Spleen (tissue), 11 donors: ENCODE measurements at regions not wholly inside any gene's neighbourhood (a gene's known extent, or its start where the extent isn't known, plus 50 kb on each side); places are given as distances from the start of the nearest gene placed in this dataset.

Source experiments
- DNase-seq: peaks from one replicate; pipeline ENCODE4 v3.0.0-alpha.2; 2020
- H3K27ac ChIP-seq, 8 donors: fragments of 200-600 bp; sonication (generic) in 7 of 8; 1 replicate in 4 of 8; 2 replicates in 4 of 8; pipeline versions ENCODE4 v1.5.0 to v1.8.0; 2016 to 2021; ENCODE audit warnings: inconsistent platforms in 4 of 8, mild to moderate bottlenecking in 4 of 8, moderate library complexity in 1 of 8
- H3K27me3 ChIP-seq, 7 donors: fragments of 200-600 bp; sonication (generic) in 6 of 7; replicated peaks in 1 of 7; 1 replicate in 4 of 7; 2 replicates in 3 of 7; pipeline versions ENCODE4 v1.5.0 to v1.8.0; 2016 to 2021; ENCODE audit warnings: inconsistent platforms in 3 of 7, mild to moderate bottlenecking in 1 of 7
- H3K36me3 ChIP-seq, 6 donors: fragments of 200-600 bp; sonication (generic) in 5 of 6; 1 replicate in 4 of 6; 2 replicates in 2 of 6; pipeline versions ENCODE4 v1.5.0 to v1.8.0; 2016 to 2021; ENCODE audit warnings: inconsistent platforms in 2 of 6
- H3K4me1 ChIP-seq, 6 donors: fragments of 200-600 bp; sonication (generic) in 5 of 6; 1 replicate in 3 of 6; 2 replicates in 3 of 6; pipeline versions ENCODE4 v1.5.0 to v1.8.0; 2016 to 2021; ENCODE audit warnings: inconsistent platforms in 3 of 6
- H3K4me3 ChIP-seq, 8 donors: fragments of 200-600 bp; sonication (generic) in 7 of 8; 1 replicate in 4 of 8; 2 replicates in 4 of 8; pipeline versions ENCODE4 v1.5.0 to v1.8.0; 2016 to 2021; ENCODE audit warnings: inconsistent platforms in 4 of 8, mild to moderate bottlenecking in 4 of 8, moderate library complexity in 2 of 8
- H3K9me3 ChIP-seq, 8 donors: fragments of 200-600 bp; sonication (generic) in 7 of 8; 1 replicate in 4 of 8; 2 replicates in 4 of 8; pipeline versions ENCODE4 v1.5.0 to v1.8.0; 2016 to 2021; ENCODE audit warnings: inconsistent platforms in 4 of 8
- POLR2A ChIP-seq, 3 donors: fragments of 450-650 bp; IDR thresholded peaks; one replicate each; pipeline ENCODE4 v1.5.1; 2017; ENCODE audit warnings: antibody characterized with exemption in 3 of 3, mild to moderate bottlenecking in 1 of 3
- POLR2AphosphoS5 ChIP-seq, 3 donors: sonication (generic); formaldehyde crosslinking; IDR thresholded peaks; one replicate each; pipeline ENCODE4 v1.5.1; 2017; ENCODE audit warnings: antibody characterized with exemption in 3 of 3
- WGBS, 5 donors: extraction: QIAGEN DNeasy Blood & Tissue Kit in 3 of 5; methylation state at CpG; one replicate each; pipeline versions ENCODE4 v1.1.5 to v1.1.7; 2013 to 2018; 5-methylcytosine and 5-hydroxymethylcytosine counted together
- intact Hi-C: fragments of 100-400 bp; cut with DNase I; formaldehyde crosslinking; loops from one replicate; pipeline ENCODE4 v1.15.0; 2023; ENCODE audit warnings: low total_unique reads
- TF ChIP-seq, protein P1 (sequence below), 11 experiments: fragments of 200-600 bp in 7 of 11; fragments of 450-650 bp in 4 of 11; sonication (generic) in 4 of 11; IDR thresholded peaks in 8 of 11; conservative IDR thresholded peaks in 3 of 11; 1 replicate in 7 of 11; 2 replicates in 4 of 11; pipeline versions ENCODE4 v1.4.0 to v1.8.0; 2016 to 2021; ENCODE audit warnings: antibody characterized with exemption in 11 of 11, inconsistent platforms in 4 of 11, mild to moderate bottlenecking in 1 of 11
- donor health status: healthy with polysubstance abuse.
- donor health status: DM: no; HTN: no; CAD: no; lungs with moderate emphysema.
- donor health status: DM: no; HTN: no; CAD: no.
- donor health status: Bipolar disorder and iron deficiency.
- donor health status: healthy.
- donor health status: DM: no; HTN: no; CAD: no.
- donor health status: DM: yes; HTN: yes; CAD: no.

DNA sequence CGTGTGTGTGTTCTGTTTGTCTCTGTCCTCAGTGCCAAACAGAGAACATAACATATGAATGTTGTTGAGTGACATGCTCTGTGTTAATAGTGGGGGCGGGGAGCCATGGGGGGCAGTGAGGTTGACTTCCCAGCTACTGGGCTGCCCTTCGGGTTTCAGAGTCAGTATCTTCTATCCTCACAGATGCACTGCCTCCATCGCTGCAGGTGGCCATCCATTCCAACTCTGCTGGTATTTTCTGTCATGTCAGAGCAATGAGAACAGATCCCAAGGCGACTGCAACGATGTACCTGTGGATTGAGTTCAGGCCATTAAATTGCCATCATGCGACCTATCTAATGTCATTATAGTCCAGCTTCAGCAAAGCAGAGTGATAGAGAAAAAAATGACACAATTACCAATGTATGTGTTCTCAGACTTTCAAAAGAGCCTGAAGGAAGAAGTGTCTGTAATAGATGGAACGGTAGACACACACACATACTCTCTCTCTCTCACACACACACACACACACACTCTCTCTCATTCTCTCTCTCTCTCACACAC is 418.5 kb downstream of the RWDD3 start:
- no peak for TF ChIP-seq POLR2A (IDR thresholded peaks at IDR 0.05)
- TF ChIP-seq POLR2AphosphoS5 (IDR thresholded peaks at IDR 0.05), result no peak
- intact Hi-C loops, result no loop called here
- H3K4me3 ChIP-seq, result no peak overlapping the region
- whole genome bisulfite sequencing, 5 donors, result 69 to 83% (median 77%) methylated on average over 8 of the region's 8 CpGs
- no peaks in the 10 kb centered on the region for H3K4me1 ChIP-seq
- H3K9me3 ChIP-seq, result peaks cover 0 to 14% (median 0%) of the 10 kb centered on the region in 8 donors
- H3K27ac ChIP-seq, result no peak overlapping the region
- H3K36me3 ChIP-seq, result no peaks in the 10 kb centered on the region
- no peak for DNase-seq
- H3K27me3 ChIP-seq, result no peaks in the 10 kb centered on the region

DNA sequence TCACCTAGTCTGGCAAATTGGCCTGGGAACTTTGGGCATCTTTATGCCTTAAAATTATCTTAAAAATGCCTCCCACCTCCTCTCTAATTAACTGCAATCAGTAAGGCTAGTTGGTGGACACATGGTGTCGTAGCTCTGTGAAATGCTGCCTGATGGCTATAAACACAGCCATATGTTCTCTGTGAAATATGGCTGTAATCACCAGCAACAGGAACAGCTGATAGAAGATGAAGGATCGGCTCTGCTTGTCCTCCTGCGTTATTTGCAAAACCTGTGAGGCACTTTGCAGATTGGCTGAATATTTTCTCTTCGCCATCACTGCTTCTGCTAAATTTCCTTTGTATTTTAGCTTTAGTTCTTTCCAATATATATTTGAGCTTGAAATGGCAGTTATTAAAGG is 419.6 kb downstream of the RWDD3 start:
- no peak for DNase-seq
- H3K27me3 ChIP-seq, result no peaks in the 10 kb centered on the region
- H3K4me3 ChIP-seq, result no peak overlapping the region
- no peaks in the 10 kb centered on the region for H3K36me3 ChIP-seq
- peaks cover 0 to 3% (median 0%) of the 10 kb centered on the region in 8 donors for H3K9me3 ChIP-seq
- no peaks in the 10 kb centered on the region for H3K4me1 ChIP-seq
- TF ChIP-seq, protein P1, sequence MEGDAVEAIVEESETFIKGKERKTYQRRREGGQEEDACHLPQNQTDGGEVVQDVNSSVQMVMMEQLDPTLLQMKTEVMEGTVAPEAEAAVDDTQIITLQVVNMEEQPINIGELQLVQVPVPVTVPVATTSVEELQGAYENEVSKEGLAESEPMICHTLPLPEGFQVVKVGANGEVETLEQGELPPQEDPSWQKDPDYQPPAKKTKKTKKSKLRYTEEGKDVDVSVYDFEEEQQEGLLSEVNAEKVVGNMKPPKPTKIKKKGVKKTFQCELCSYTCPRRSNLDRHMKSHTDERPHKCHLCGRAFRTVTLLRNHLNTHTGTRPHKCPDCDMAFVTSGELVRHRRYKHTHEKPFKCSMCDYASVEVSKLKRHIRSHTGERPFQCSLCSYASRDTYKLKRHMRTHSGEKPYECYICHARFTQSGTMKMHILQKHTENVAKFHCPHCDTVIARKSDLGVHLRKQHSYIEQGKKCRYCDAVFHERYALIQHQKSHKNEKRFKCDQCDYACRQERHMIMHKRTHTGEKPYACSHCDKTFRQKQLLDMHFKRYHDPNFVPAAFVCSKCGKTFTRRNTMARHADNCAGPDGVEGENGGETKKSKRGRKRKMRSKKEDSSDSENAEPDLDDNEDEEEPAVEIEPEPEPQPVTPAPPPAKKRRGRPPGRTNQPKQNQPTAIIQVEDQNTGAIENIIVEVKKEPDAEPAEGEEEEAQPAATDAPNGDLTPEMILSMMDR (IDR thresholded peaks at IDR 0.05 in 8 of 11, conservative IDR thresholded peaks at IDR 0.05 in 3 of 11), result no peak
- TF ChIP-seq POLR2AphosphoS5 (IDR thresholded peaks at IDR 0.05) (no peak), POLR2A (IDR thresholded peaks at IDR 0.05) (no peak)
- H3K27ac ChIP-seq, result no peak overlapping the region
- intact Hi-C loops, result no loop called here
- 51 to 64% (median 56%) methylated on average over 4 of the region's 4 CpGs for WGBS, 5 donors

DNA sequence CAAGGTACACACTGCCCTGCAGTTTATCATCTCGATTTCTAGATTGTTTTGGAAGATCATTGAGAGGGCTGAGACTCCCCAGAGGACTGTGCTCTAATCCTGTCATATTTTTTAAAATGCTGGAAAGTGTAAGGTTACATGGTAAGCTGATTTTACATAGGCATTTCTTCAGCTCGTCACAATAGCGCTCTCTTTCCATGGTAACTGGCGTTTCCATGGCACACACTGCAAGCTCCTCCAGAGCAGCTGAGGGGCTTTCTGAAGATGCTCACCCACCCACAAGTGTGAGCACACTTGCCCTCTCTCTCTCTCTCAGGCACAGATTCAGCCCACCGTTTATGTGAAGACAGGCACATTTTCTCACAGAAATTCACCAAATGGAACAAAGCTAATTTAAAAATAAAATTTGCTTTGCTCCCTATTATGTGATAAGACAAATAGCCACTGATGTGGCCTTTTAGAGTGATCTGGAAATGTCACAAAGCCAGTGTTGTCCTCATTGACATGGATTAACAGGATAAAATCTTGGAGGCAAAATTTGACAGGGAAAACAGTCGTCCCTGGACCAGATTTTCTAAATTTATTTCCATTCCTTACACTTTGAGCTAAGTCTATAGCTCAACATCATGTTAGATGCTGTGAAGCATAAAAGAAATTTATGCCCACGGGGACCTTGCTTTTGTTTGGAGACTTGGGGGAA is 421.5 kb downstream of the RWDD3 start:
- H3K27me3 ChIP-seq, result no peaks in the 10 kb centered on the region
- no peaks in the 10 kb centered on the region for H3K36me3 ChIP-seq
- TF ChIP-seq, protein P1 (IDR thresholded peaks at IDR 0.05 in 8 of 11, conservative IDR thresholded peaks at IDR 0.05 in 3 of 11), result no peak
- no peak for TF ChIP-seq POLR2A (IDR thresholded peaks at IDR 0.05)
- no peak for TF ChIP-seq POLR2AphosphoS5 (IDR thresholded peaks at IDR 0.05)
- DNase-seq, result no peak
- intact Hi-C loops, result no loop called here
- H3K4me1 ChIP-seq, result no peaks in the 10 kb centered on the region
- H3K4me3 ChIP-seq, result no peak overlapping the region
- no peaks in the 10 kb centered on the region for H3K9me3 ChIP-seq
- no peak overlapping the region for H3K27ac ChIP-seq
- 64 to 69% (median 67%) methylated on average over 7 of the region's 7 CpGs for WGBS, 5 donors

DNA sequence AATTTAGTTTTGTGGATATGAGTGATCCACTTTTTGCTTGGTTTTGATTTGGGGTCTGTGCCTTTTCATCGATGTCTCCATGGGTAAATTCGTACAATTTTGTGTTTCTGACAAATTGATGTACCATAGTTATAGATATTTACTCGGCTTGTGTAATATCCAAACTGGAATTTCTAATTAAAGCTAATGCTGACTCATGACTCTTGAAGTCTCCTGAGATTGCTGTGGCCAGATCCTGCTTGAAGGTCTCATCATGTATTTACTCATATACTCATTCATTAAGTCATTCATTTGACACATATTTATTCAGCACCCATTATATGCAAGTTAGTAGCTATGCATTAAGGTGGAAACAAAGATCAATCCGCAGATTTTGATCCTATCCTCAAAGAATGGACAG is 423.2 kb downstream of the RWDD3 start:
- intact Hi-C loops, result no loop called here

More for the DNA sequence above, 423.2 kb downstream of the RWDD3 start:
- H3K4me3 ChIP-seq, result no peak overlapping the region
- H3K9me3 ChIP-seq, result peaks cover 0 to 15% (median 6%) of the 10 kb centered on the region in 8 donors
- H3K36me3 ChIP-seq, result no peaks in the 10 kb centered on the region
- no peaks in the 10 kb centered on the region for H3K27me3 ChIP-seq
- TF ChIP-seq, protein P1 (IDR thresholded peaks at IDR 0.05 in 8 of 11, conservative IDR thresholded peaks at IDR 0.05 in 3 of 11), result no peak
- TF ChIP-seq POLR2AphosphoS5 (IDR thresholded peaks at IDR 0.05) (no peak), POLR2A (IDR thresholded peaks at IDR 0.05) (no peak)
- no peaks in the 10 kb centered on the region for H3K4me1 ChIP-seq
- H3K27ac ChIP-seq, result no peak overlapping the region
- 73 to 80% (median 75%) methylated on average over 4 of the region's 4 CpGs for WGBS, 5 donors
- DNase-seq, result no peak
